Mesothelial cell of epicardium (in vitro differentiated cells): ENCODE measurements at regions not wholly inside any gene's neighbourhood (a gene's known extent, or its start where the extent isn't known, plus 50 kb on each side); places are given as distances from the start of the nearest gene placed in this dataset.

Source experiments
- DNase-seq, 2 experiments: peaks; one replicate each; pipeline ENCODE4 v3.0.0; 2021; ENCODE audit warnings: low spot score in 2 of 2; ENCODE audit not compliant: unreplicated experiment in 2 of 2
- H3K27ac Mint-ChIP-seq: 2 replicates; pipeline ENCODE4 v1.8.0; 2021; ENCODE audit warnings: mixed read lengths
- H3K27me3 Mint-ChIP-seq: 2 replicates; pipeline ENCODE4 v1.8.0; 2021; ENCODE audit warnings: low read depth, mixed read lengths
- H3K36me3 Mint-ChIP-seq: 2 replicates; pipeline ENCODE4 v1.8.0; 2021; ENCODE audit warnings: mixed read lengths
- H3K4me1 Mint-ChIP-seq: 2 replicates; pipeline ENCODE4 v1.8.0; 2021; ENCODE audit warnings: mixed read lengths
- H3K4me3 Mint-ChIP-seq: 2 replicates; pipeline ENCODE4 v1.8.0; 2021; ENCODE audit warnings: mild to moderate bottlenecking, moderate library complexity, mixed read lengths
- H3K9me3 Mint-ChIP-seq: 2 replicates; pipeline ENCODE4 v1.8.0; 2021; ENCODE audit warnings: mixed read lengths
- TF ChIP-seq, protein P1 (sequence below): fragments of 200-600 bp; sonication (generic); IDR thresholded peaks from one replicate; pipeline ENCODE4 v1.5.0; 2021; ENCODE audit warnings: antibody characterized with exemption; ENCODE audit not compliant: unreplicated experiment

DNA sequence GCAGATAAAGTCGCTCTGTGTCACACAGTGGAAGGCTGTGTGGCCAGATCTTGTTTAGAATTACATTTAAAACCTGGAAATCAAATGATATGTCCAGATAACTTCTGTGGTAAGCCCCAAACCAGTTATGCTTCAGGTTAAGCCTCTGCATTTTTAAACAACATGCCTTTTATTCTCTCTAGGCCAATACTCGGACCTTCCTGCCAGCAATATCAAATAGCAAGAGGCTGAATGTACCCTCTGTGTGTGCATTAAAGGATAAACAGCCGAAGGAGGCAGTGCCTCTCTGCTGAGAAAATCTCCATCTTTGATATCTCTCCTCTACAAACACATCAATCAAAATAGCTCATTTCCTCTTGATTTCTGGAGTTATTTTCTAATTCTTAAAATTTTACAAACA is 67.1 kb upstream of the TMEM260 start:
- Mint-ChIP-seq H3K36me3 (no peaks in the 10 kb centered on the region), H3K4me1 (no peaks in the 10 kb centered on the region), H3K27ac (no peak overlapping the region), H3K27me3 (peaks cover 11% of the 10 kb centered on the region), H3K9me3 (no peaks in the 10 kb centered on the region), H3K4me3 (no peak overlapping the region)
- no peak for DNase-seq
- TF ChIP-seq, protein P1, sequence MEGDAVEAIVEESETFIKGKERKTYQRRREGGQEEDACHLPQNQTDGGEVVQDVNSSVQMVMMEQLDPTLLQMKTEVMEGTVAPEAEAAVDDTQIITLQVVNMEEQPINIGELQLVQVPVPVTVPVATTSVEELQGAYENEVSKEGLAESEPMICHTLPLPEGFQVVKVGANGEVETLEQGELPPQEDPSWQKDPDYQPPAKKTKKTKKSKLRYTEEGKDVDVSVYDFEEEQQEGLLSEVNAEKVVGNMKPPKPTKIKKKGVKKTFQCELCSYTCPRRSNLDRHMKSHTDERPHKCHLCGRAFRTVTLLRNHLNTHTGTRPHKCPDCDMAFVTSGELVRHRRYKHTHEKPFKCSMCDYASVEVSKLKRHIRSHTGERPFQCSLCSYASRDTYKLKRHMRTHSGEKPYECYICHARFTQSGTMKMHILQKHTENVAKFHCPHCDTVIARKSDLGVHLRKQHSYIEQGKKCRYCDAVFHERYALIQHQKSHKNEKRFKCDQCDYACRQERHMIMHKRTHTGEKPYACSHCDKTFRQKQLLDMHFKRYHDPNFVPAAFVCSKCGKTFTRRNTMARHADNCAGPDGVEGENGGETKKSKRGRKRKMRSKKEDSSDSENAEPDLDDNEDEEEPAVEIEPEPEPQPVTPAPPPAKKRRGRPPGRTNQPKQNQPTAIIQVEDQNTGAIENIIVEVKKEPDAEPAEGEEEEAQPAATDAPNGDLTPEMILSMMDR: no peak

DNA sequence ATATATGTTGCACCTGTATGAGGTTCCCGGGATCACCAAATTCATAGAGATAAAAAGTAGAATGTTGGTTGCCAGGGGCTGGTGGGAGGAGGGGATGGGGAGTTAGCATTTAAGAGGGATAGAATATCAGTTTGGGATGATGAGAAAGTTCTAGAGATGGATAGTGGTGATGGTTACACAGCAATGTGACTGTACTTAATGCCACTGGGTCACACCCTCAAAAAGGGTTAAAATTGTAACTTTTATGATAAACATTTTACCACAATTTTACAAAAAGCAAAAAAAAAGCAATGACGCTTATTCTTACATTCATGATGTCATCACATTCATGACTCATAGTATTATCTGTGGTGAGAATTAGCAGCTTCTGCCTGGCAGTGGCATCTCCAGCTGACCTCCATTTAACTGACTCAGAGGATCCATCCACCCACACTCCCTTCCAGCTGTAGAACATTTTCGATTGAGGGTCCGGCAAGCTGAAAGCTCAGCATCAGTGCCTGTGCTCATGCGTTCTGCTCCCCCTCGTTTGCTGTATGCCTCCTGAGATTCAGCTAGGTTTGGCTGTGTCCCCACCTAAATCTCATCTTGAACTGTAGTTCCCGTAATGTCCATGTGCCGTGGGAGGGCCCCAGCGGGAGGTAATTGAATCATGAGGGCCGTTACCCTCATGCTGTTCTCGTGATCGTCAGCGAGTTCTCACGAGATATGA is 64.8 kb upstream of the TMEM260 start:
- no peak for DNase-seq
- no peaks in the 10 kb centered on the region for H3K9me3 Mint-ChIP-seq
- TF ChIP-seq, protein P1: no peak
- H3K36me3 Mint-ChIP-seq: no peaks in the 10 kb centered on the region
- H3K4me1 Mint-ChIP-seq: no peaks in the 10 kb centered on the region
- H3K27me3 Mint-ChIP-seq: peaks cover 27% of the 10 kb centered on the region
- no peak overlapping the region for H3K27ac Mint-ChIP-seq
- H3K4me3 Mint-ChIP-seq: no peak overlapping the region

DNA sequence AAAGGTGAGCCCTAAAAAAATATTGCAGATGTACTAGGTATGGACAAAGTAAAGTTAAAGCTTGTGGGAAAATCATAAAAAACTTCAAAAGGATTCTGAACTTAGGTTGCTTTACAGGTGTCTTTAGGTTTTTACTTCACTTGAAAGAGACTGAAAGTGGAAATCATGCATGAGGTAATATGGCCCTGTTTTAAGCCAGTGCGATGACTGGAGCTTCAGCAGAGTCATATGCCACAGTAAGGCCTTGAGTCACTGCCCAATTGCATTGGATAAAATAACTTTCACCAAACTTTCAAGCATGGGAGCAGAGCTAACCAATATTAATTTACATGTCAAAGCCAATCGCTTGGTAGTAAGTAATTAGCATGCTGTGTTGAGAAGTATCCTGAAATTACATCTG is 63.9 kb upstream of the TMEM260 start:
- H3K4me1 Mint-ChIP-seq: no peaks in the 10 kb centered on the region
- H3K27ac Mint-ChIP-seq: no peak overlapping the region
- TF ChIP-seq, protein P1: no peak
- H3K9me3 Mint-ChIP-seq: no peaks in the 10 kb centered on the region
- no peaks in the 10 kb centered on the region for H3K36me3 Mint-ChIP-seq
- H3K27me3 Mint-ChIP-seq: peaks cover 33% of the 10 kb centered on the region
- H3K4me3 Mint-ChIP-seq: no peak overlapping the region
- DNase-seq: no peak

DNA sequence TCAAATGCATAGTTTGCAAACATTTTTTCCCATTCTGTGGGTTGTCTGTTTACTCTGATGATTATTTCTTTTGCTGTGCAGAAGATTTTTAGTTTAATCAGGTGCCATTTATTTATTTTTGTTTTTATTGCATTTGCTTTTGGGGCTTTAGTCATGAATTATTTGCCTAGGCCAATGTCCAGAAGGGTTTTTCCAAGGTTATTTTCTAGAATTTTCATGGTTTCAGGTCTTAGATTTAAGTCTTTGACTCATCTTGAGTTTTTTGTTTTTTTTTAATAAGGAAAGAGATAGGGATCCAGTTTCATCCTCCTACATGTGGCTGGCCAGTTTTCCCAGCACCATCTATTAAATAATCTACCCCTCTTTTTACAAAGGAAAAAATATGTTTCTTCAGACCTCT is 57.2 kb upstream of the TMEM260 start:
- TF ChIP-seq, protein P1: no peak
- no peaks in the 10 kb centered on the region for H3K4me1 Mint-ChIP-seq

DNA sequence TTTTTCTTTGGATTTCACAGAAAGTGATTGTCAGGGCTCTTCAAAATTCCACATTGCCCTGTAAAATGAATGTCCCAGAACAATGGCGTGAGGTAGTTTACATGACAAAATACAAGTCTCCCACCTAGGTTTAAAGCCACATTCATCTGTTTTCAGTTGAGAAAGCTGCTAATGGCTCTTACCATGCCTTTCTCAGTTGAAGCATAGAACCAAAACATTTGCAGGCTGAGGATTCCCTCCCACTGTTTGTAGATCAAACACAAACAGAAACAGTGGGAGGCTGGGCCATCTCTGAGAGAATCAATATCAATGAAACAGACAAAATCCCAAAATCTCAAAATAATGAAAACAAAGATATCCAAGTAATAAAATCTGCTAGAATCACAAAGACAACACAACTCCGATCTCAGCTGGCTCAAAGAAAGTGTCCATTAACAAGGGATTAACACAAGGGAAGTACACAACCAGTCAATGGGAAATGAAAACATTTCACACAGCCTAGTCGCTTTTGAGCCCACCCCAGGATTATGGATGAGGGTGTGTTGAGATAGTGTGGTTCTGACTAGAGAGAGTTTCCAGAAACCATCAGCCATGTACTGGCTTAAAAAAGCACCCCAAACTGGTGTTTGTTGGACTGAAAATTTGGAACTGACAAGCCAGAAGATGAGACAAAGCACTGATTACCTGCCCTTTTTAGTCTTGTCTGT is 54.5 kb upstream of the TMEM260 start:
- no peaks in the 10 kb centered on the region for H3K36me3 Mint-ChIP-seq
- no peaks in the 10 kb centered on the region for H3K4me1 Mint-ChIP-seq
- DNase-seq: no peak
- TF ChIP-seq, protein P1: no peak
- H3K27me3 Mint-ChIP-seq: peaks cover 49% of the 10 kb centered on the region
- no peak overlapping the region for H3K27ac Mint-ChIP-seq
- H3K4me3 Mint-ChIP-seq: no peak overlapping the region
- no peaks in the 10 kb centered on the region for H3K9me3 Mint-ChIP-seq

More for the DNA sequence above, 57.2 kb upstream of the TMEM260 start:
- Mint-ChIP-seq H3K4me3 (no peak overlapping the region), H3K27ac (no peak overlapping the region), H3K27me3 (peaks cover 61% of the 10 kb centered on the region), H3K36me3 (no peaks in the 10 kb centered on the region), H3K9me3 (no peaks in the 10 kb centered on the region)
- no peak for DNase-seq
